ENCODE measurements at regions not wholly inside any gene's neighbourhood (a gene's known extent, or its start where the extent isn't known, plus 50 kb on each side); places are given as distances from the start of the nearest gene placed in this dataset.

DNA sequence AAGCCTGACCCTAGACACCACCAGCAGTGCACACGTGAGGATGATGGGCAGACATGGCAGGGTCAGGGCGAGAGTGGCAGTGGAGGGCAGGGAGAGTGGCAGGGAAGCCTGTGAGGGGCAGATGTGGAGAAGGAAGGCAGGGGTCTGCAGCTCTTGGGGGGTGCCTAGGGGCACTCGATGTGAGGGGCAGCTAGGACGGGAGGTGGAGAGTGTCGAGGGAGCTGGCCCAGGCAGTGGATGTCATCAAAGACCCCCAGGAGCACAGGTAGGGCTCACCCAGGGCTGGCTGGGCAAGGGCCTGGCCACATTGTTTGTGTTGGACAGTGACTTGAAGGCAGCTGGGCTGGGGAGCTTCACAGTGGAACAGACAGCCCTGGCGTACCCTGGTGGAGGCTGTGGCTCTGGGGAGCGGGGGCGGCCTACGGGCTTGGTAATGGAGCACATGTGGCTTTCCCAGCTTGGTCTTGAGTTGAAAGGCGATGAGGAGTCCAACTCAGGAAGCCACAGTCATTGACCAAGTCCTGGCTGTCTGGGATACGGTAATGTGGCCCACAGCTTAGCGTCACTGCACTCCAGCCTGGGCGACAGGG lies 87.1 kb downstream of the RTP5 start:
- TF ChIP-seq EZH2phosphoT487 (IDR thresholded peaks at IDR 0.05; ENCODE audit: borderline replicate concordance) (no peak), ZFX (IDR thresholded peaks at IDR 0.05) (no peak), FOSL1 (IDR thresholded peaks at IDR 0.05; ENCODE audit: low read depth) (no peak), POLR2A (IDR thresholded peaks at IDR 0.05; ENCODE audit: borderline replicate concordance, extremely low read depth, insufficient read depth, insufficient read length) (no peak), CBX3 (IDR thresholded peaks at IDR 0.05; ENCODE audit: low read depth) (no peak), MAX (IDR thresholded peaks at IDR 0.05) (no peak), SP1 (IDR thresholded peaks at IDR 0.05; ENCODE audit: low read depth) (no peak), REST (IDR thresholded peaks at IDR 0.05; ENCODE audit: low read depth) (no peak), YY1 (IDR thresholded peaks at IDR 0.05; ENCODE audit: extremely low read depth, insufficient replicate concordance, low read depth, low read length) (no peak), ELF1 (IDR thresholded peaks at IDR 0.05; ENCODE audit: borderline replicate concordance, low read depth) (no peak), ZNF274 (IDR thresholded peaks at IDR 0.05; ENCODE audit: low read depth, low read length) (no peak)
- TF ChIP-seq, protein P1, sequence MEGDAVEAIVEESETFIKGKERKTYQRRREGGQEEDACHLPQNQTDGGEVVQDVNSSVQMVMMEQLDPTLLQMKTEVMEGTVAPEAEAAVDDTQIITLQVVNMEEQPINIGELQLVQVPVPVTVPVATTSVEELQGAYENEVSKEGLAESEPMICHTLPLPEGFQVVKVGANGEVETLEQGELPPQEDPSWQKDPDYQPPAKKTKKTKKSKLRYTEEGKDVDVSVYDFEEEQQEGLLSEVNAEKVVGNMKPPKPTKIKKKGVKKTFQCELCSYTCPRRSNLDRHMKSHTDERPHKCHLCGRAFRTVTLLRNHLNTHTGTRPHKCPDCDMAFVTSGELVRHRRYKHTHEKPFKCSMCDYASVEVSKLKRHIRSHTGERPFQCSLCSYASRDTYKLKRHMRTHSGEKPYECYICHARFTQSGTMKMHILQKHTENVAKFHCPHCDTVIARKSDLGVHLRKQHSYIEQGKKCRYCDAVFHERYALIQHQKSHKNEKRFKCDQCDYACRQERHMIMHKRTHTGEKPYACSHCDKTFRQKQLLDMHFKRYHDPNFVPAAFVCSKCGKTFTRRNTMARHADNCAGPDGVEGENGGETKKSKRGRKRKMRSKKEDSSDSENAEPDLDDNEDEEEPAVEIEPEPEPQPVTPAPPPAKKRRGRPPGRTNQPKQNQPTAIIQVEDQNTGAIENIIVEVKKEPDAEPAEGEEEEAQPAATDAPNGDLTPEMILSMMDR (IDR thresholded peaks at IDR 0.05 in 2 of 3, conservative IDR thresholded peaks at IDR 0.05 in 1 of 3; ENCODE audit: borderline replicate concordance in 1 of 3, insufficient read depth in 1 of 3, low read depth in 2 of 3, low read length in 2 of 3), result no peak
- intact Hi-C loops (cut with micrococcal nuclease), result no loop called here
- DNase-seq (ENCODE audit: low read depth, low spot score) (no peak), ATAC-seq (no peak)
- no peak overlapping the region for H3K9ac ChIP-seq (ENCODE audit: low read length)
- POLR2A ChIA-PET, result no interaction called here
- no peaks in the 10 kb centered on the region for H3K79me2 ChIP-seq (ENCODE audit: insufficient read depth, low read length)
- CTCF ChIA-PET, result no interaction called here
- no peaks in the 10 kb centered on the region for H4K20me1 ChIP-seq (ENCODE audit: insufficient read depth)
- no peaks in the 10 kb centered on the region for H3K4me1 ChIP-seq (ENCODE audit: control insufficient read depth in 1 of 2, insufficient read depth in 2 of 2, low read length in 2 of 2)
- no peak overlapping the region for H3K27ac ChIP-seq (ENCODE audit: low read depth, low read length)
- H3K4me2 ChIP-seq (ENCODE audit: low read length), result no peak overlapping the region
- H3K9me2 ChIP-seq (ENCODE audit: insufficient read depth), result no peaks in the 10 kb centered on the region
- no peaks in the 10 kb centered on the region for H3K27me3 ChIP-seq (ENCODE audit: insufficient read depth, low read length)
- no peak overlapping the region for H2AFZ ChIP-seq (ENCODE audit: low read depth, low read length, poor library complexity, severe bottlenecking)
- RAD21 ChIA-PET (ENCODE audit: low non-redundant PET in 1 of 2, low total read pairs in 2 of 2, uncharacterized antibody in 2 of 2, unreplicated experiment in 2 of 2), result no interaction called here
- no TSS peak for BruUV-seq (replicated peaks)
- H3K4me3 ChIP-seq (replicated peaks in 1 of 2; ENCODE audit: low read depth in 1 of 2, low read length in 2 of 2), result no peak overlapping the region
- H3K9me3 ChIP-seq (ENCODE audit: control insufficient read depth in 1 of 2, insufficient read depth in 1 of 2, low read depth in 1 of 2, low read length in 2 of 2), result no peaks in the 10 kb centered on the region
- H3K36me3 ChIP-seq (ENCODE audit: control insufficient read depth in 1 of 2, insufficient read depth in 2 of 2, low read length in 2 of 2), result no peaks in the 10 kb centered on the region
